Dendritic cell treated with granulocyte-macrophage colony-stimulating factor and Interleukin-4, amounts not matched to agents 40 ng/mL and 50 ng/mL, for 4 days (primary cell): ENCODE measurements at regions not wholly inside any gene's neighbourhood (a gene's known extent, or its start where the extent isn't known, plus 50 kb on each side); places are given as distances from the start of the nearest gene placed in this dataset.

ENCODE experiments used
- H3K27ac Mint-ChIP-seq: one replicate; pipeline ENCODE4 v1.8.0; 2022; ENCODE audit warnings: mild to moderate bottlenecking, mixed read lengths
- H3K27me3 Mint-ChIP-seq: one replicate; pipeline ENCODE4 v1.8.0; 2022; ENCODE audit warnings: mild to moderate bottlenecking, mixed read lengths
- H3K36me3 Mint-ChIP-seq: one replicate; pipeline ENCODE4 v1.8.0; 2022; ENCODE audit warnings: low read depth, mixed read lengths
- H3K4me1 Mint-ChIP-seq: one replicate; pipeline ENCODE4 v1.8.0; 2022; ENCODE audit warnings: low read depth, mixed read lengths
- H3K4me3 Mint-ChIP-seq: one replicate; pipeline ENCODE4 v1.8.0; 2022; ENCODE audit warnings: mild to moderate bottlenecking, moderate library complexity, mixed read lengths
- H3K9me3 Mint-ChIP-seq: one replicate; pipeline ENCODE4 v1.8.0; 2022; ENCODE audit warnings: mixed read lengths
- intact Hi-C: fragments of 100-400 bp; cut with micrococcal nuclease; formaldehyde crosslinking; loops from one replicate; pipeline ENCODE4 v1.15.0; 2022

GRCh38 chr13:34667286-34668218, 274.5 kb upstream of the NBEA start:
- H3K27me3 Mint-ChIP-seq = no peaks in the 10 kb centered on the region
- no peaks in the 10 kb centered on the region for H3K36me3 Mint-ChIP-seq
- H3K4me1 Mint-ChIP-seq = no peaks in the 10 kb centered on the region
- no peak overlapping the region for H3K27ac Mint-ChIP-seq
- intact Hi-C loops = no loop called here
- H3K9me3 Mint-ChIP-seq = peaks cover 9% of the 10 kb centered on the region
- H3K4me3 Mint-ChIP-seq = no peak overlapping the region

GRCh38 chr13:34671137-34671536, 270.9 kb upstream of the NBEA start:
- no peaks in the 10 kb centered on the region for H3K4me1 Mint-ChIP-seq
- intact Hi-C loops = no loop called here

GRCh38 chr13:34672631-34673030, 269.4 kb upstream of the NBEA start:
- Mint-ChIP-seq H3K4me1 (no peaks in the 10 kb centered on the region), H3K4me3 (no peak overlapping the region), H3K27ac (no peak overlapping the region), H3K27me3 (no peaks in the 10 kb centered on the region), H3K36me3 (no peaks in the 10 kb centered on the region), H3K9me3 (peaks cover 13% of the 10 kb centered on the region)
- intact Hi-C loops = no loop called here

More at GRCh38 chr13:34671137-34671536, 270.9 kb upstream of the NBEA start:
- Mint-ChIP-seq H3K9me3 (peaks cover 9% of the 10 kb centered on the region), H3K36me3 (no peaks in the 10 kb centered on the region), H3K27me3 (no peaks in the 10 kb centered on the region), H3K4me3 (no peak overlapping the region), H3K27ac (no peak overlapping the region)

- no peak overlapping the region for H3K4me3 Mint-ChIP-seq
These were observed 266.4 kb upstream of the NBEA start for GRCh38 chr13:34675626-34676025.

GRCh38 chr13:34678154-34678553, 263.9 kb upstream of the NBEA start:
- no peak overlapping the region for H3K27ac Mint-ChIP-seq
- H3K36me3 Mint-ChIP-seq = no peaks in the 10 kb centered on the region
- no peaks in the 10 kb centered on the region for H3K4me1 Mint-ChIP-seq
- intact Hi-C loops = no loop called here
- no peak overlapping the region for H3K4me3 Mint-ChIP-seq
- H3K9me3 Mint-ChIP-seq = peaks cover 9% of the 10 kb centered on the region
- no peaks in the 10 kb centered on the region for H3K27me3 Mint-ChIP-seq

More at GRCh38 chr13:34675626-34676025, 266.4 kb upstream of the NBEA start:
- intact Hi-C loops = no loop called here
- no peaks in the 10 kb centered on the region for H3K27me3 Mint-ChIP-seq
- H3K9me3 Mint-ChIP-seq = peaks cover 10% of the 10 kb centered on the region
- no peaks in the 10 kb centered on the region for H3K36me3 Mint-ChIP-seq
- H3K4me1 Mint-ChIP-seq = no peaks in the 10 kb centered on the region
- H3K27ac Mint-ChIP-seq = no peak overlapping the region

GRCh38 chr13:34681405-34681955, 260.6 kb upstream of the NBEA start:
- no peaks in the 10 kb centered on the region for H3K27me3 Mint-ChIP-seq
- no peaks in the 10 kb centered on the region for H3K36me3 Mint-ChIP-seq
- no peaks in the 10 kb centered on the region for H3K4me1 Mint-ChIP-seq
- no peak overlapping the region for H3K27ac Mint-ChIP-seq
- intact Hi-C loops = no loop called here
- H3K4me3 Mint-ChIP-seq = no peak overlapping the region
- H3K9me3 Mint-ChIP-seq = peaks cover 9% of the 10 kb centered on the region

GRCh38 chr13:34695063-34695462, 247.0 kb upstream of the NBEA start:
- H3K27ac Mint-ChIP-seq = no peak overlapping the region
- no peaks in the 10 kb centered on the region for H3K4me1 Mint-ChIP-seq
- intact Hi-C loops = no loop called here
- no peaks in the 10 kb centered on the region for H3K27me3 Mint-ChIP-seq
- no peaks in the 10 kb centered on the region for H3K36me3 Mint-ChIP-seq
- H3K4me3 Mint-ChIP-seq = no peak overlapping the region
- peaks cover 15% of the 10 kb centered on the region for H3K9me3 Mint-ChIP-seq

GRCh38 chr13:34696296-34696695, 245.8 kb upstream of the NBEA start:
- Mint-ChIP-seq H3K4me3 (no peak overlapping the region), H3K36me3 (no peaks in the 10 kb centered on the region), H3K27ac (no peak overlapping the region), H3K27me3 (no peaks in the 10 kb centered on the region), H3K9me3 (peaks cover 11% of the 10 kb centered on the region), H3K4me1 (no peaks in the 10 kb centered on the region)
- intact Hi-C loops = no loop called here

GRCh38 chr13:34696741-34697140, 245.3 kb upstream of the NBEA start:
- intact Hi-C loops = no loop called here
- Mint-ChIP-seq H3K27ac (no peak overlapping the region), H3K4me3 (no peak overlapping the region), H3K4me1 (no peaks in the 10 kb centered on the region), H3K9me3 (peaks cover 13% of the 10 kb centered on the region), H3K27me3 (no peaks in the 10 kb centered on the region), H3K36me3 (no peaks in the 10 kb centered on the region)

- H3K4me1 Mint-ChIP-seq = no peaks in the 10 kb centered on the region
- intact Hi-C loops = no loop called here
These were observed 243.1 kb upstream of the NBEA start for GRCh38 chr13:34698945-34699344.

GRCh38 chr13:34700155-34700554, 241.9 kb upstream of the NBEA start:
- H3K36me3 Mint-ChIP-seq = no peaks in the 10 kb centered on the region
- H3K27ac Mint-ChIP-seq = no peak overlapping the region
- H3K27me3 Mint-ChIP-seq = no peaks in the 10 kb centered on the region
- H3K4me1 Mint-ChIP-seq = no peaks in the 10 kb centered on the region
- no peak overlapping the region for H3K4me3 Mint-ChIP-seq
- peaks cover 29% of the 10 kb centered on the region for H3K9me3 Mint-ChIP-seq
- intact Hi-C loops = no loop called here

More at GRCh38 chr13:34698945-34699344, 243.1 kb upstream of the NBEA start:
- H3K36me3 Mint-ChIP-seq = no peaks in the 10 kb centered on the region
- H3K27ac Mint-ChIP-seq = no peak overlapping the region
- no peak overlapping the region for H3K4me3 Mint-ChIP-seq
- peaks cover 21% of the 10 kb centered on the region for H3K9me3 Mint-ChIP-seq
- no peaks in the 10 kb centered on the region for H3K27me3 Mint-ChIP-seq

- intact Hi-C loops = no loop called here
- no peak overlapping the region for H3K27ac Mint-ChIP-seq
- no peaks in the 10 kb centered on the region for H3K27me3 Mint-ChIP-seq
- H3K4me1 Mint-ChIP-seq = no peaks in the 10 kb centered on the region
- H3K4me3 Mint-ChIP-seq = no peak overlapping the region
- peaks cover 31% of the 10 kb centered on the region for H3K9me3 Mint-ChIP-seq
- no peaks in the 10 kb centered on the region for H3K36me3 Mint-ChIP-seq
These were observed 240.2 kb upstream of the NBEA start for GRCh38 chr13:34701919-34702318.

GRCh38 chr13:34708566-34709313, 233.3 kb upstream of the NBEA start:
- H3K27ac Mint-ChIP-seq = no peak overlapping the region

More at GRCh38 chr13:34708566-34709313, 233.3 kb upstream of the NBEA start:
- Mint-ChIP-seq H3K27me3 (no peaks in the 10 kb centered on the region), H3K9me3 (peaks cover 43% of the 10 kb centered on the region), H3K36me3 (no peaks in the 10 kb centered on the region), H3K4me1 (no peaks in the 10 kb centered on the region), H3K4me3 (no peak overlapping the region)
- intact Hi-C loops = no loop called here
